K562 (cell line): ENCODE measurements at regions not wholly inside any gene's neighbourhood (a gene's known extent, or its start where the extent isn't known, plus 50 kb on each side); places are given as distances from the start of the nearest gene placed in this dataset.

Source experiments
- ATAC-seq: fragments of 200-7000 bp; cut with Tn5 transposase; 3 replicates; pipeline ENCODE4 v1.9.1; 2020; ENCODE audit warnings: moderate library complexity
- BruUV-seq: library from RNA; stranded (reverse); fragments of 400-500 nt; replicated peaks from 2 replicates; lab custom pipeline; 2021; lab: Mats Ljungman, UMichigan
- CTCF ChIA-PET: fragments of 300-600 bp; formaldehyde crosslinking; extraction: SDS; loops from one replicate; lab custom pipeline; 2021; ENCODE audit warnings: low intra/inter-chr PET ratio; lab: Yijun Ruan, JAX
- POLR2A ChIA-PET: fragments of 300-600, 350-650 bp; sonication (Branson Sonifier 250); formaldehyde crosslinking; extraction: SDS; loops from one replicate; lab custom pipeline; 2021; ENCODE audit warnings: antibody characterized with exemption, inconsistent platforms; lab: Yijun Ruan, JAX
- DNase-seq, 4 experiments: peaks; one replicate each; pipeline versions ENCODE4 v3.0.0 to v3.0.0-alpha.2; 2011 to 2018; ENCODE audit warnings: low spot score in 3 of 4, mixed read lengths in 3 of 4; ENCODE audit errors: extremely low read depth in 1 of 4
- FAIRE-seq: peaks from 2 replicates; lab custom pipeline; 2011; peaks lifted over from hg19 to GRCh38; lab: Jason Lieb, UNC
- H2AFZ ChIP-seq: 2 replicates; pipeline ENCODE4 v1.6.0; 2011; ENCODE audit warnings: low read depth, low read length, control low read depth, inconsistent platforms
- H3K27ac ChIP-seq: fragments of 200-600 bp; 3 replicates; pipeline ENCODE4 v1.8.0; 2011; ENCODE audit warnings: low read depth, mild to moderate bottlenecking, control low read depth, inconsistent platforms, low read length, moderate library complexity, mixed read lengths; ENCODE audit errors: extremely low read depth
- H3K27me3 ChIP-seq, 2 experiments: fragments of 300-600 bp in 1 of 2; 2 replicates in 1 of 2; 3 replicates in 1 of 2; pipeline versions ENCODE4 v1.6.0 to v1.8.0; 2011; ENCODE audit warnings: inconsistent platforms in 2 of 2, low read length in 2 of 2, mild to moderate bottlenecking in 1 of 2, mixed read lengths in 1 of 2, moderate library complexity in 1 of 2; ENCODE audit not compliant: control insufficient read depth in 2 of 2, insufficient read depth in 2 of 2
- H3K36me3 ChIP-seq: fragments of 300-600 bp; 3 replicates; pipeline ENCODE4 v1.8.0; 2011; ENCODE audit warnings: mild to moderate bottlenecking, low read length, inconsistent platforms; ENCODE audit not compliant: control insufficient read depth, insufficient read depth
- H3K4me1 ChIP-seq, 2 experiments: fragments of 200-600 bp in 1 of 2; replicated peaks in 1 of 2; 2 replicates in 1 of 2; 3 replicates in 1 of 2; pipeline versions ENCODE4 v1.5.1 to v1.8.0; 2011; ENCODE audit warnings: inconsistent platforms in 2 of 2, low read length in 2 of 2, mild to moderate bottlenecking in 1 of 2, mixed read lengths in 1 of 2, moderate library complexity in 1 of 2; ENCODE audit not compliant: control insufficient read depth in 2 of 2, insufficient read depth in 2 of 2
- H3K4me2 ChIP-seq: 2 replicates; pipeline ENCODE4 v1.6.1; 2011; ENCODE audit warnings: low read length, control low read depth, inconsistent platforms, mixed read lengths; ENCODE audit not compliant: insufficient read depth
- H3K4me3 ChIP-seq: fragments of 200-600 bp; sonication (generic), shearing (Covaris generic); 2 replicates; pipeline ENCODE4 v1.5.1; 2016; ENCODE audit warnings: control low read depth, inconsistent platforms
- H3K79me2 ChIP-seq: fragments of 200-600 bp; 3 replicates; pipeline ENCODE4 v1.8.0; 2011; ENCODE audit warnings: low read length, inconsistent platforms; ENCODE audit not compliant: control insufficient read depth, insufficient read depth
- H3K9ac ChIP-seq, 2 experiments: 2 replicates each; pipeline versions ENCODE4 v1.6.0 to v1.6.1; 2011; ENCODE audit warnings: low read depth in 2 of 2, low read length in 2 of 2, control low read depth in 1 of 2, inconsistent platforms in 1 of 2, mild to moderate bottlenecking in 1 of 2, mixed read lengths in 1 of 2; ENCODE audit not compliant: insufficient read depth in 1 of 2
- H3K9me1 ChIP-seq: one replicate; pipeline ENCODE4 v1.6.0; 2011; ENCODE audit warnings: inconsistent platforms, mild to moderate bottlenecking, low read length, moderate library complexity; ENCODE audit not compliant: control insufficient read depth, insufficient read depth
- H3K9me3 ChIP-seq: replicated peaks from 2 replicates; pipeline ENCODE4 v1.5.1; 2011; ENCODE audit warnings: low read depth, low read length, inconsistent platforms; ENCODE audit not compliant: control insufficient read depth, insufficient read depth
- H4K20me1 ChIP-seq: replicated peaks from 2 replicates; pipeline ENCODE4 v1.6.1; 2011; ENCODE audit warnings: low read length, inconsistent platforms, mixed read lengths; ENCODE audit not compliant: control insufficient read depth, insufficient read depth
- C11orf30 ChIP-seq: fragments of 450-650 bp; IDR thresholded peaks from 2 replicates; pipeline ENCODE4 v1.6.1; 2016; ENCODE audit warnings: low read depth, mild to moderate bottlenecking
- CAMTA2 ChIP-seq: fragments of 250-450 bp; sonication (Bioruptor Pico); conservative IDR thresholded peaks from 2 replicates; pipeline ENCODE4 v1.5.1; 2022
- DMBX1 ChIP-seq: fragments of 250-450 bp; sonication (Bioruptor Pico); IDR thresholded peaks from 2 replicates; pipeline ENCODE4 v1.8.0; 2022; ENCODE audit warnings: inconsistent platforms, mild to moderate bottlenecking, moderate library complexity, borderline replicate concordance
- HCFC1 ChIP-seq: IDR thresholded peaks from 2 replicates; pipeline ENCODE4 v1.6.1; 2012; ENCODE audit warnings: low read depth, low read length, improper control_type of control experiment
- KLF16 ChIP-seq: IDR thresholded peaks from 2 replicates; pipeline ENCODE4 v1.6.1; 2016; ENCODE audit warnings: antibody characterized with exemption
- MAFK ChIP-seq: IDR thresholded peaks from 2 replicates; pipeline ENCODE4 v1.6.1; 2011; ENCODE audit warnings: low read length, improper control_type of control experiment
- NFE2L1 ChIP-seq: fragments of 450-650 bp; IDR thresholded peaks from 2 replicates; pipeline ENCODE4 v1.6.1; 2016; ENCODE audit warnings: missing genetic modification characterization, low read depth, mild to moderate bottlenecking, missing compliant biosample characterization, moderate library complexity, borderline replicate concordance
- NFXL1 ChIP-seq: fragments of 450-650 bp; formaldehyde crosslinking; IDR thresholded peaks from 2 replicates; pipeline ENCODE4 v1.4.0; 2021; ENCODE audit warnings: mild to moderate bottlenecking
- POLR2AphosphoS5 ChIP-seq: IDR thresholded peaks from 2 replicates; pipeline ENCODE4 v1.6.1; 2011; ENCODE audit warnings: mild to moderate bottlenecking, low read depth, low read length, moderate library complexity; ENCODE audit not compliant: control insufficient read depth, insufficient read depth
- RB1 ChIP-seq: fragments of 450-650 bp; IDR thresholded peaks from 2 replicates; pipeline ENCODE4 v1.6.1; 2017; ENCODE audit warnings: low read depth, mild to moderate bottlenecking
- TAL1 ChIP-seq: fragments of 450-650 bp; IDR thresholded peaks from 2 replicates; pipeline ENCODE4 v1.6.1; 2016; ENCODE audit warnings: mild to moderate bottlenecking
- ZNF165 ChIP-seq: fragments of 250-450 bp; sonication (Bioruptor Pico); IDR thresholded peaks from 2 replicates; pipeline ENCODE4 v1.4.0; 2020; ENCODE audit warnings: borderline replicate concordance
- WGBS: fragments of 100-300 bp; shearing (Covaris generic); methylation state at CpG from one replicate; pipeline ENCODE4 v1.1.6; 2016; ENCODE audit warnings: low coverage, mixed read lengths; ENCODE audit not compliant: insufficient coverage; ENCODE audit errors: missing lambda C conversion rate; 5-methylcytosine and 5-hydroxymethylcytosine counted together
- in situ Hi-C: fragments of 300-500 bp; cut with MboI; formaldehyde crosslinking; loops from 4 replicates; pipeline ENCODE4 v1.15.0; 2018; ENCODE audit warnings: inconsistent platforms, mixed read lengths
- intact Hi-C: fragments of 100-400 bp; cut with micrococcal nuclease; formaldehyde crosslinking; loops from 2 replicates; pipeline ENCODE4 v1.14.2; 2022
- TF ChIP-seq, protein P1 (sequence below): fragments of 450-650 bp; formaldehyde crosslinking; IDR thresholded peaks from 2 replicates; pipeline ENCODE4 v1.4.0; 2022; ENCODE audit warnings: missing genetic modification characterization
- TF ChIP-seq, protein P2 (sequence below): fragments of 450-650 bp; formaldehyde crosslinking; IDR thresholded peaks from 2 replicates; pipeline ENCODE4 v1.4.0; 2020; ENCODE audit warnings: mild to moderate bottlenecking
- TF ChIP-seq, protein P3 (sequence below): sonication (generic); formaldehyde crosslinking; IDR thresholded peaks from 2 replicates; pipeline ENCODE4 v1.4.0; 2020; ENCODE audit warnings: mild to moderate bottlenecking, missing genetic modification reagents

DNA sequence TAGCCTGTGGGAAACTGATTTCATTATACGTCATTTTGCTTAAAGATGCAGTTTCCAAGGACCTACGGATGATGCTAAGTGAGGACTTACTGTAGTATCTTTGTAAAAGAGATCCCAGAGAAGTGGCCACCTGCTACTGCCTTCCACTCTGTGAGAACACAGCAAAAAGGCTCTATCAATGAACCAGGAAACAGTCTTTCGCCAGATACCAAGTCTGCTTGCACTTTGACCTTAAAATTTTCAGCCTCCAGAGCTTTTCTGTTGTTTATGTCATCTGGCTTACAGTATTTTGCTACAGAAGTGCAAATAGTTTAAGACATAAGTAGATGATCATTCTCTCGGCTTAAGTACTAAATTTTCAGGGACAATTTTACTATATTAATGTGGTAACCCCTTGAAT lies 847.9 kb upstream of the CHAC2 start:
- Histone ChIP-seq H3K9me3 (no peaks in the 10 kb centered on the region), H3K9me1 (no peaks in the 10 kb centered on the region), H4K20me1 (no peaks in the 10 kb centered on the region), H2AFZ (no peak overlapping the region), H3K36me3 (no peaks in the 10 kb centered on the region), H3K4me3 (no peak overlapping the region), H3K9ac (no peak overlapping the region), H3K79me2 (no peaks in the 10 kb centered on the region), H3K27me3 (no peaks in the 10 kb centered on the region), H3K4me1 (no peaks in the 10 kb centered on the region), H3K27ac (no peak overlapping the region), H3K4me2 (no peak overlapping the region)
- DNase-seq (no peak), FAIRE-seq (no peak), ATAC-seq (no peak)
- CTCF ChIA-PET: no interaction called here
- intact Hi-C loops: no loop called here
- POLR2A ChIA-PET: no interaction called here
- in situ Hi-C loops: no loop called here
- WGBS: 0% methylated on average over 4 of the region's 4 CpGs
- no TSS peak for BruUV-seq
- TF ChIP-seq, protein P1, sequence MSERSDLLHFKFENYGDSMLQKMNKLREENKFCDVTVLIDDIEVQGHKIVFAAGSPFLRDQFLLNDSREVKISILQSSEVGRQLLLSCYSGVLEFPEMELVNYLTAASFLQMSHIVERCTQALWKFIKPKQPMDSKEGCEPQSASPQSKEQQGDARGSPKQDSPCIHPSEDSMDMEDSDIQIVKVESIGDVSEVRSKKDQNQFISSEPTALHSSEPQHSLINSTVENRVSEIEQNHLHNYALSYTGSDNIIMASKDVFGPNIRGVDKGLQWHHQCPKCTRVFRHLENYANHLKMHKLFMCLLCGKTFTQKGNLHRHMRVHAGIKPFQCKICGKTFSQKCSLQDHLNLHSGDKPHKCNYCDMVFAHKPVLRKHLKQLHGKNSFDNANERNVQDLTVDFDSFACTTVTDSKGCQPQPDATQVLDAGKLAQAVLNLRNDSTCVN (CRISPR knock-in tag): no peak
- TF ChIP-seq HCFC1 (no peak), KLF16 (no peak), TAL1 (no peak)

DNA sequence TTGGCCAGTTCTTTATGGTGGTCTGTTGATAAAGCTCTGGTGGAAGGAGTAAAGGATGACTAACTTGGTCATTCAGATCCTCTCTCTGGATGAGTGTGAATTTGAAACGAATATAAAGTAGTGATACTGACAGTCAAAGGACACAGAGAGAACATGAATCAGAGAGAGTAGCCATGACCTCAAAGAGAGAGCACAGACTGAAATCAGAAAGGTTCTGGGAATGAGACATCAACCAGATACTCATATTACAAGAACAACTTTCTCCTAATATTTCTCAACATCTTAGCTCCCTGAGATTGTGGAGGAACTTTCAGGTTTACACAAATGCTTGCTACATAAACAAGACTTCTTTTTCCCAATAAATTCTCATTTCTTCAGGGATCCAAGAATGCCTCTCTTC lies 849.1 kb upstream of the CHAC2 start:
- H3K79me2 ChIP-seq: no peaks in the 10 kb centered on the region
- H3K4me3 ChIP-seq: no peak overlapping the region
- H4K20me1 ChIP-seq: no peaks in the 10 kb centered on the region
- intact Hi-C loops: no loop called here
- FAIRE-seq (no peak), DNase-seq (no peak), ATAC-seq (no peak)
- H3K4me2 ChIP-seq: no peak overlapping the region
- WGBS: 0% methylated on average over 1 of the region's 1 CpG
- ChIA-PET CTCF (no interaction called here), POLR2A (no interaction called here)
- in situ Hi-C loops: no loop called here
- H3K36me3 ChIP-seq: no peaks in the 10 kb centered on the region
- no peak overlapping the region for H3K27ac ChIP-seq
- no peak overlapping the region for H3K9ac ChIP-seq
- H3K4me1 ChIP-seq: no peaks in the 10 kb centered on the region
- no peaks in the 10 kb centered on the region for H3K27me3 ChIP-seq
- no TSS peak for BruUV-seq
- no peaks in the 10 kb centered on the region for H3K9me1 ChIP-seq
- H2AFZ ChIP-seq: no peak overlapping the region
- no peaks in the 10 kb centered on the region for H3K9me3 ChIP-seq
- TF ChIP-seq NFXL1: no peak
- no peak for TF ChIP-seq RB1
- TF ChIP-seq DMBX1 (CRISPR knock-in tag): no peak
- TF ChIP-seq CAMTA2 (CRISPR knock-in tag): no peak
- TF ChIP-seq NFE2L1: no peak
- no peak for TF ChIP-seq POLR2AphosphoS5
- TF ChIP-seq, protein P2, sequence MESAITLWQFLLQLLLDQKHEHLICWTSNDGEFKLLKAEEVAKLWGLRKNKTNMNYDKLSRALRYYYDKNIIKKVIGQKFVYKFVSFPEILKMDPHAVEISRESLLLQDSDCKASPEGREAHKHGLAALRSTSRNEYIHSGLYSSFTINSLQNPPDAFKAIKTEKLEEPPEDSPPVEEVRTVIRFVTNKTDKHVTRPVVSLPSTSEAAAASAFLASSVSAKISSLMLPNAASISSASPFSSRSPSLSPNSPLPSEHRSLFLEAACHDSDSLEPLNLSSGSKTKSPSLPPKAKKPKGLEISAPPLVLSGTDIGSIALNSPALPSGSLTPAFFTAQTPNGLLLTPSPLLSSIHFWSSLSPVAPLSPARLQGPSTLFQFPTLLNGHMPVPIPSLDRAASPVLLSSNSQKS (CRISPR knock-in tag): no peak
- no peak for TF ChIP-seq ZNF165
- TF ChIP-seq, protein P3, sequence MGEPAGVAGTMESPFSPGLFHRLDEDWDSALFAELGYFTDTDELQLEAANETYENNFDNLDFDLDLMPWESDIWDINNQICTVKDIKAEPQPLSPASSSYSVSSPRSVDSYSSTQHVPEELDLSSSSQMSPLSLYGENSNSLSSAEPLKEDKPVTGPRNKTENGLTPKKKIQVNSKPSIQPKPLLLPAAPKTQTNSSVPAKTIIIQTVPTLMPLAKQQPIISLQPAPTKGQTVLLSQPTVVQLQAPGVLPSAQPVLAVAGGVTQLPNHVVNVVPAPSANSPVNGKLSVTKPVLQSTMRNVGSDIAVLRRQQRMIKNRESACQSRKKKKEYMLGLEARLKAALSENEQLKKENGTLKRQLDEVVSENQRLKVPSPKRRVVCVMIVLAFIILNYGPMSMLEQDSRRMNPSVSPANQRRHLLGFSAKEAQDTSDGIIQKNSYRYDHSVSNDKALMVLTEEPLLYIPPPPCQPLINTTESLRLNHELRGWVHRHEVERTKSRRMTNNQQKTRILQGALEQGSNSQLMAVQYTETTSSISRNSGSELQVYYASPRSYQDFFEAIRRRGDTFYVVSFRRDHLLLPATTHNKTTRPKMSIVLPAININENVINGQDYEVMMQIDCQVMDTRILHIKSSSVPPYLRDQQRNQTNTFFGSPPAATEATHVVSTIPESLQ (CRISPR knock-in tag): no peak
- no peak for TF ChIP-seq MAFK
- TF ChIP-seq C11orf30: no peak
